Ammon's horn (tissue), 1 donor: ENCODE measurements at regions not wholly inside any gene's neighbourhood (a gene's known extent, or its start where the extent isn't known, plus 50 kb on each side); places are given as distances from the start of the nearest gene placed in this dataset.

ENCODE experiments used
- DNase-seq: peaks from one replicate; pipeline ENCODE4 v3.0.0-alpha.2; 2016; ENCODE audit warnings: low spot score

DNA sequence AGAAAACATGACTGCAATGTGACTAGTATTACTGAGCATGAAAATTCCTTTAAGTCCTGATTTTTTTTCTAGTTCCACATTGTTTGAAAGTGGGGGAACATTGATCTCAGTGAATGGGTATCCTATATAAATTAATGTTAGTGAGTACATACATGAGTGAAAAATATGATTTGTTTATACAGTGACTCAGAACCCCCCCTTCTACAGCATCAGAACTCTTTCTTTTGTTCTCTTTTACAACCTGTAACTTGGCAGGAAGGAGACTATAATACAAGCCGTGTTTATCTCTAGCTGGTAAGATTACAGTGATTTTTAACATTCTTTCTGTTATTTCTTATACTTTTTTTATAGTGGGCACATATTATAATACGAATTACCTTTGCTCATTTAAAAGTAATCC, 384.7 kb downstream of the PDCD6IP start:
- DNase-seq: no peak

DNA sequence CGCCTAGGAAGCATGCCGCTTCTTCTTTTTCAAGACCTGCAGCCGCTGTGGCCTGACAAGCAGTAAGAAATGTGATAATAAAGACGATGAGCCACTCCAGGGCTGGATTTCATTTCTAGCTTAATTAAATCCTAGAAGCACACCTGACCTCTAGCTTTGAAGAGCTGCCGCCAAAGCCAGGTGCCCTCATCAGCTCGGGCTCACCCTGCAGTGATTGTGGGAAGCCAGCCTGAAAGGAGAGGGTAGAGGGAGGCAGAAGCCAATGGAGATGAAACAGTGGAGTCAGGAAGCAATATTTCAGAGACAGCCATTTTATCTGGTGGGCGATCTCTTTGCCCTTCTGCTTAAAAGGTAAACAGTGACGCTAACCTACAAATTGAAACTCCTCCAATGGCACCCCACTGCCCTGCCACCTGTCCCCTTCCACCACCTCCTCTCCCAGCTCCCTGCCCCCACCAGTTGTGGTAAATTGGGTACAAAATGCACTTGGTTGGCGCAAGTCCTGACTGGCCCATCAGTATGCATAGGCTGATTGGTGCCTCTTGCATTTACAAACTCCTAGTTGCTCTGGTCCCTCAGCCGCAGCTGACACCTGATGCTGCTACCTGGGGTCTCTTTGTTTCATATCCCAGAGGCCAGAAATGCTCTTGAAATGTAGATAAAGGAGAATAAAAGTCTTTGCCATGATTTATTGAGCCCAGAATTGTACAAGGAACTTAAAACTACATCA, 385.3 kb downstream of the PDCD6IP start:
- DNase-seq: no peak

DNA sequence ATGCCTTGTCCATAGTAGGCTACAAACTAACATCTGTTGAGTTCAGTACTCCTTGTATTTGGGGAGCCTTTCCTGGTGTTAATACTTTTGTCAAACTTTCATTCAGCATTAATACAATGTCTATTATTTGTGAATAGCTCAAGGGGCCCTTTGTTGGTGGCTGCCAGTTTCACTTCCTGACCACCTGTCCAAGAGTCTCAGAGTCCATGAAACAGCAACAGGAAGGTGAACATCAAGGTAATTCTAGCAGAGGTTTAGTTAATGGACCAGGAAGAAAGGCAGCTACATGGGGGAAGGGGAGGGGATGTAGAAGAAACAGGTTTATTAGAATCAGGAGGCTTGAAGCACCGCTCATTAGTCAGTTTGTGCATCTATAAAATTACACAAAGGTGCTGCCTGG, 386.9 kb downstream of the PDCD6IP start:
- no peak for DNase-seq

DNA sequence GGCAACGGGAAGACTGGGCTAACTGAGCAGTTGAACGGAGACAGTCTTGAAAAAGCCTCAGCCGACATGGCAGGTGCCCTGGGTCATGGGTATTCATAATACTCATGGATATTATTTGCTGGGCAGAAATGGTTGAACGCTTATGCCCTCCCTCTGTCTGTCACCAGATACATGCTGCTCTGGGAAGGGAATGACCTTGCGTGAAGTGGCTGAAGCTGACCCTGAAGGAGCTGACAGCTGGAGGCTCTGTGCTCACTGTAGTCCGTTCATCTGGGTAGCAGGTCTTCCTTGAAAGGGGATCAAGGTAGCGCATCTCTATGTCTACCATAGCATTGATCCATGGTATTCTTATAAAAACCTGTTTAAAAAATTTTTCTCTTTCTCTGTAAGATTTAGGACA, 390.7 kb downstream of the PDCD6IP start:
- DNase-seq: no peak

DNA sequence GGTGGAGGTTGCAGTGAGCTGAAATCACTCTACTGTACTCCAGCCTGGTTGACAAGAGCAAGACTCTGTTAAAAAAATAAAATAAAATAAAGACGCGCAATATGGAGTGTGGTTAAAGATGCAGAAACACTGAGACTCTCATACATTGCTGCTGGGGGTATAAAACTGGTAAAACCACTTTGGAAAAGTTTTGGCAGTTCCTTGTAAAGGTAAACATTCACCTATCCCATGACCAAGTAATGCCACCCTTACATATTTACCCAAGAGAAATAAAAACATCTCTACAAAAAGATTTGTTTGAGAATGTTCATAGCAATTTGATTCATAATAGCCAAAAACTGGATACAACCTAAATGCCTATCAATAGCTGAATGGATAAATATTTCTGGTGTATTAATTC, 398.5 kb downstream of the PDCD6IP start:
- DNase-seq: no peak

DNA sequence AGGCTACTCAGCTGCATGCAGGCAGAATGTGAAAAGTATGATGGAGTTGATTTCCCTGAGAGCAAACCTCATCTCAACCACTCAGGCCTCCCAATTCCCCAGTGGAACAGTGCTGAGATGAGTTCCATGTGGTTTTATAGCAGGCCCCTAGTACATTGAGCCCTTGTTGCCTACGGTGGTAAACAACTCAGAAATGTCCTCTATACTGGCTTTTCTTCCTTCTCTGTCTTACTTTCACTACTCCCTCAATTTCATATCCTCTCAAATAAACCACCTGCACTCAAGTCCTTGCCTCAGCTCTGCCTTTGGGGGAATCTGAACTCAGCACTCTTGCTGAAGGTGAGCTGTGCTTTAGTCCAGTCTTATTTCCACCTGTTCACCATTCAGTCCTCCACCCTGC, 399.9 kb downstream of the PDCD6IP start:
- DNase-seq: no peak

DNA sequence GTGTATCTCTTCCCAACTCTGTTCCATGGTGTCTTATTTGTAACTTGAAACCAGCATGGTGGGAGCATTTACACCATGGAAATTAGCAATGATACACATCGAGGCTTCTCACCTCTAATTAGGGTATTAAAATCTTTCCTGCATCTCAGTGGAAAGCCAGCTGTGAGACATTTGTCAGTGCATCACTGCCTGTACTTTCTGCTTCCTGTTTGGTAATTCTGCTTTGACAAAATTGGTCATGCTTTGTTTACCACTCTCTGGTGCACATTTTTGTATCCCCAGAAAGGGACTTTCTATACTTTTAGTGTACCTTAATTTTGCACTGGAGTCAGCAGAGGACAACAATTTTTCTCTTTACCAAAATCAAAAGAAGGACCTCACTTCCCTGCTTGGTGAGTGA, 402.1 kb downstream of the PDCD6IP start:
- no peak for DNase-seq

DNA sequence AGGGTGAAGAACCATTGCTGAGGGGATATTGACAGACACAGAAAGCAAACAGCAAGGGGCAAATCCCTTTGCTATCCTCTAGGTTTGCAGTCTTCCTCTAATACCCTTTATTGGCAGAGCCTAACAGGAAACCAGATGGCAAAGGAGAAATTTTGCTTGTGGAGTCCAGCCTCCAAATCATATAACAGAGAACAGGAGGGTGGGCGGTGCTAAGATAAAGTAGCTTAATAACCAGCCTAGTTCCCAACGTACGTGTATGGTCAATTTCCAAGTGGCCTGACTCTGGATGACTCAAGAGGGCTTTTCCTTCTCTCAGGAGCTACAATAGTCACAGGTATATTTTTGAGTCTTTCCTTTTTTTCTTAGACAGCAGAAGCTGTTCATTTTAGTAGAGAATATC, 404.5 kb downstream of the PDCD6IP start:
- DNase-seq: no peak

DNA sequence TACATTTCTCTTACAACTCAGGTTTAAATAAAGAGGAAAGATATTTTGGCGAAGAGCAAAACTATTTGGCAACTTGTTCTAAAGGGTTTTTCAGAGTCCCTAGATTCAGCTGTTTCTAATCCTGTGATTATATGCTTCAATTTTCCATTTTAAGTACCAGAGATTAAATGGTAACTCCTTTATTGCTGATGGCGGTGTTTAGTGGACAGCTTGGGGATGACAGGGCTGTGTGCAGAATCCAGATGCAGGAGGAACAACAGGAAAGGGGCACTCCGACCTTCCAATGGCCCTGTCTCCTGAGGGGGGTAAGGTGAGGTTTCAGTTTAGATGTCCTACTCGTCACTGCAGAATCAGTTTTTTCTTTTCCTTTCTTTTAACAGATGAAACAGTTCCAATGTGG, 405.0 kb downstream of the PDCD6IP start:
- DNase-seq: no peak

DNA sequence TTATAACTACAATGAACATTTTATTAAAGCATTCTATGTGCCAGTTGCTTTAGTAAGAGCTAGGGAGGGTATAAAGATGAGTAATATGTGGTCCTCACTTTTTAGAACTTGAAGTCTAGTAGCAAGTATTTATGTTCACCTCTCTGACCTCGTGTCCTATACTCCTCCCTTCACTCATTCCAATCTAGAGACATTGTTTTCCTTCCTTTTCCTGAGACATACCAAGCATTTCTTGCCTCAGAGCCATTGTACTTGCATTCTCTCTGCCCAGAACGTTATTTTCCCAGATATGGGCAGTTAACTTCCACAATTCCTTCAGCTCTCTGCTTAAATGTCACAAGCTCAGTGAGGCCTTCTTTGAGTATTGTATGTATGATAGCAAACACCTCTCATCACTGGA, 408.6 kb downstream of the PDCD6IP start:
- no peak for DNase-seq

DNA sequence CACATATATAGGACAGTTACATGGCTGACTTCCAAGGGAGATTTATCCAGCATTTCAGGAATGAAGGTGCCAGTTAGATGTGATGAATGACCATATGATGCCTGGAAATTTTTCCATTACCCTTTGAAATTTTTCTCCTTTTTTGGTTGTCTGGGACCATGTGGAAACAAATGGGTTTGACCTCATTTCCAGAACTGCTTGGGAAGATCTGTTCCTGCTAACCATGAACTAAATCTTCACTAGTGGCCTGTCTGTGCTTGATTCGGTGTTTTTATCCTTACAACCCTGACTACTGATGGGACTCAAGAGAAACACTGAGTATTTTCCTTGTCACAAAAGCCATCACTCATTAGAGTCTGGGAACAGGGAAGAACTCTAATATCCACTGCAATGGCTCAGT, 409.4 kb downstream of the PDCD6IP start:
- DNase-seq: no peak

DNA sequence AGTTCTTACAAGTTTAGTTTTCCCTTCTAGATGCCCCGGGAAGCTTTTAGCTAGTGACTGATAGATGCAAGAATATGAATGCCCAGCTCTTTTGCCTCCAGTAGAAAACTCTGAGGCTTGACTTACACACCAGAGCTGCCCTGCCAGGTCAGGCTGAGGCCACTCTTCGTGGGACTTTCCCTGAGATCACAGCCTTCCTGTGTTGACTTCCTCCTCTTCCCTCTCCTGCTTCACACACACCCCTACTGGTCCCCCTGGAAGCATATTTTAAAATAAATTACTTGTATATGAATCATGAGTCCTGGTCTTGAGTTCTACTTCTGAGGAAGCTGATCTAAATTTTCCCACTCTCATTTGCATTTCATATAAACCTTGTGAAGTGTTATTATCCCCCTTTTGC, 413.7 kb downstream of the PDCD6IP start:
- DNase-seq: no peak

DNA sequence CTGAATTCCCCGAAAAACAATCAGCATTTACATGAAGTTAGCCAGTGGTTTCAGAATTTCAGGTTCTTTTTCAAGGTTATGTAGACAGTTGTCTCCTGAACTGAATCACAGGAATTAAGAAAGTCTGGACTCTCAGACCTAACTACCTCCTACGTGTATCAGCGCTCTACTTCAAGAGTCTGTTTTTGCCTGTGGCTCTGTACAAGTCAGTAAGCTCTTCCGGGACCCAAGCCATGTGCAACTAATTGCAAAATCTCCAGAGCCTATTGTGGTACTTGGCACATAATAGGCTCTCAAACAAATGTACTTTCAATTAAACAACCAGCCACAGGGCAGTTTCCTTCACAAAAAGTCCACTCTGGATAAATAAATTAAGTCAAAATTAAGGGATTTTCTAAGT, 414.2 kb downstream of the PDCD6IP start:
- DNase-seq: peak; percentile 71

DNA sequence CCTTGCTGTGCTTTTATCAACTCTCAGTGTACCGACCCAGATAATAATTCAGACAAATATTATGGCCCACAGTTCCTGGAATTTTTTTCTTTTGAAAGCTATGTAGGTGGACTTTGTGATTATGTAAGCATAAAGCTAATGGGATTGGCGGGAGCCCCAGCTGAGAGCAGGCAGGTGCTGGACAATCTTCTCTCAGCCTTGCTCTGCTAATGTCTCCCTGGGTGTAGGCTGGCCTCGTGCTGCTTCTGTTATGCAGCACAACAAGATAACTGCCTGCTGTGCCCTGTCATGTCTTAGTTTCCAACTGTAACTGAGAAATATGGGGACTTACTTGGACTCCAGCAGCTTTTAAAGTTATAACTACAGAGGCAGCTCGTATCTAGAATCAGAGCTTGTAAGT, 415.0 kb downstream of the PDCD6IP start:
- peak; percentile 7 for DNase-seq

DNA sequence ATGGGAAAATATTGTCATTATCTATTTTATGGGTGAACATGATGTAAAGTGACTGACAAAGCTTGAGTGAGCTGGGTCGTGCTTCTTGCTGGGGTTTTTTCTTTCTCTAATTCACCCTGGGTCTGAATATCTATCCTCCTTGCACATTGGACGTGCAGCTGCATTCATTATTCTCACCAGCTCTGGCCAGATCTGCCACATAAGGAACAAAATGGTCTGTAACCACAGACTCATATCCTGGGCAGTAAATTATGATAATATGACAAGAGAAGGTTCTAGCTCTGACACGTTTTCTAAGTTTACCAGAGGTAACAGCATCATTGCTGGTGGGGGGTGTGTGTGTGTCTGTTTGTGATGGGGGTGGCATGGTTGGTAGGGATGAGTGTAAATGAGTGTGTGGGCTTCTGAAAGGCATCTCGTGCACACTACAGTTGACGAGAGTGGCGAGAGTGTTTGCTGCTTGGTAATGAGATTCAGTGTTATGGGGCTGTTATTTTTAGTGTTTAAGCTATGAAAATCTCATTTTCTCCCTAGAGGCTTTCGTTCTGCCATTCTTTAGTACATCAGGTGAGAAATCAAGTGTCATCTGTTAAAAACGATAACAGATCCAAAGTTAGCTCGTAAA, 418.4 kb downstream of the PDCD6IP start:
- DNase-seq: no peak

DNA sequence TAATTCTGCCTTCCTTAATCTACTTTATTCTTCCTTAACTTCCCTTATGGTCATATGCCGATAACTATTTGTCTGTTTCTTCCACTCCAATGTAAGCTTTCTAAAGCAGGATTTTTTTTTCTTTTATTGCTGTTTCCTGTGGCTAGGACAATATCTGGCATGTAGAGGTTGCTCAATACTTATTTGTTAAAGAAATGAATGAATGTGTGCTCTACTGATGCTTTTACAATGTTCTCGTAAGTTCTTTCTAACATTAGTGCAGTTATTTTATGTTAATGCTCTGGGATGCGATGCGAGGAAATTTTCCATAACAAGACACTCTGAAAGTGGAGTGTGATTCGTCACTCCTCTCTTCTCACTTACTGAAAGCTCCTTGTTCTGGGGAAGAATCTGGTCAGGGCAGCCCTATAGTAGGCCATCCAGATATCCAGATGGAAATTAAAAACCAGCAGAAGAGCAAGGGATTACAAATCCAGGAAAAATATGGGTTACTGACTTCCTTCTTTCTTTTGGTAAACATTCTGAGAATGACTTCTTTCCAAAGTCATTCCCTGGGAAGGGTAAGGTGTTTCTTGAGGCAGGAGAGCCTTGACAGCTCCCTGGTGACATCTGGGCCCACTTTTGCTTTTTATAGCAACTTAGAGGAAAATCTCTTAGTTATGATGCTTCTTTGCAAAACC, 420.4 kb downstream of the PDCD6IP start:
- no peak for DNase-seq

DNA sequence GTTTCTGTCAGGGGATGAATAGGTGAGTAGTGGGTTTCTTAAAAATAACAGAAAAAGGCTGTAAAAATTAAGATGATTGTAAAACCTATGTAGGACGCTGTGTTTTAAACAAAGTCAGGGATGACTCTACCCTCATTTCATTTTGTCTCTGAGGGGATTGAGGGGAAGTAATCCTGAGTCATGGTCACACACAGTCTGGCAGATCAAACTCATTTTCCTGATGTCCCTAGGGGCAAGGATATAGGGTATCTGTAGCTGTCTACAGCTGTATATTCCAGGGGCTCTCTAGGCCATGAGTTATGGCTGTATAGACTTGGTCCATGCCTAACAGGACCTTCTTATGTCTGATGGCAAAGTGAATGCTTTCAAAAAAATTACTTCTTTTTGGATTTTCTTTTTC, 421.1 kb downstream of the PDCD6IP start:
- no peak for DNase-seq

DNA sequence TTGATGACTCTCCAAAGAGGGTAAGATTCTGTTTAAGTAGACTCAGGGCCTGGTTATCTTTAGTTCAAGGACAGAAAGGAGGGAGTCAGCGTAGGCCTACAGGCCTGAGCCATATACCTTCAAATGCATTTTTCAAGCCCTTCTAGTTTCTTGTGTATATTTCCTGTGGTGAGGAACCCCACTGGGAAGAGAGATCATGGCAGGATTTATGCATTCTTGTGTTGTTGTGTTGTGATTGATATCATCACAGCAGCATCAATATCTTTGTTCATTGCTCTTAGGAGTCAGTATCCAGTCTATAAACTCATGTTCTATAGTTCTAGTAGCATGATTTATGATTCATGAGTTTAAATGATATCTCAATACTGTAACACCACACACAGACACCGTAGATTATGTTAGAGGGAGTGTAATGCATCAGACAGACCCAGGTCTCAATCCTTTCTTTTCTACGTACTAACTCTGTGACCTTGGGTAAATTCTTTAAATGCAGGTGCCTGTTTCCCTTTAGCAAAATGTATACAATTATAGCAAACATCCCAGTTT, 427.5 kb downstream of the PDCD6IP start:
- DNase-seq: no peak

DNA sequence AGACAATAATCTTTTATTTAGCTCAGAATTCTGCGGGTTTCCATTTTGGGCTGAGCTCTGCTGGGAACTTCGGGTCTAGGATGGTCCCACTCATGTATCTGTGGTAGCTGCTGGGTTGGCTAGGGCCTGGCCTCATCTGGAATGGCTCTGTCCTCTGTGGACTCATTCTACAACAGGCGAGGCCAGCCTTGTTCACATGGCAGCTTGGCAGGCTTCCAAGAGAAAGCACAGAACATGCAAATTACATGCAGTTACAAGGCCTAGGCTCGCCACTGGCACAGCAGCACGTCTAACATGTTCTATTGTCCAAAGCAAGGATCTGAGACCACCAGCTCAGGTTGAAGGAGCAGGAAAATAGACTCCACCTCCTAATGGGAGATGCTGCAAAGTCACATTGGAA, 431.4 kb downstream of the PDCD6IP start:
- no peak for DNase-seq

DNA sequence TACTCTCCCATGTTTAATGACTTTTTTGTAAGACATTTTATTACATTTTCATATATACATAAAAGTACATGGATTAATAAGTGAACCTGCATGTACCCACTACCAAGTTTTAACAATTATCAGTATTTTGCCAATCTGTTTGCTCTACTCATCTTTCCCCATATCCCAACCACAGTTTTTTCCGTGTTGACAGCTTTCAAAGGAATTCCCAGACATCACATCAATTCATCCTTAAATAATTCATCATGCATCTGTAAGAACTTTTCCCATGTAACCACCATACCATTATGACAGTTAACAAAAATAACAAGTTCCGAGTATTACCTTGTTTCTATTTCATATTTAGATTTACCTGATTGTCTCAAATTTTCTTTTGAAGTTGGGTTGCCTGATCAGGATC, 436.7 kb downstream of the PDCD6IP start:
- no peak for DNase-seq

DNA sequence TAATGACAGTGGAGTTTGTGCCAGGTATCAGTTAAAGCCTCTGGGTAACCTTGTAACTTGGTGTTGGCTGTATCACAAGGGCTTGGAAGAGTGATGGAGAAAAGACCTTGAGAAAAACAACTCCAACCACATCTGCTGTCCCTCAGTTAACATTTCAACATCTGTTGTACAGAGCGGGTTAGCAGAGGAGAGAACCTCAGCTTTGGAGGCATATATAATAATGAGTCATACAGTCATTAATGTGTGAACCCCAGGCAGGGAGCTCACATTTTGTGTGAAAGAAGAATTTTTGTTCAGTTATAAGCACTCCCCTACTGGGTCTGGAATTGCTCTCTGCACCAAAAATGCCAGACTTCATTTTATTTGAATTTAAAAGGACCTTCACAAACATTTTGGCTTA, 439.5 kb downstream of the PDCD6IP start:
- DNase-seq: no peak

DNA sequence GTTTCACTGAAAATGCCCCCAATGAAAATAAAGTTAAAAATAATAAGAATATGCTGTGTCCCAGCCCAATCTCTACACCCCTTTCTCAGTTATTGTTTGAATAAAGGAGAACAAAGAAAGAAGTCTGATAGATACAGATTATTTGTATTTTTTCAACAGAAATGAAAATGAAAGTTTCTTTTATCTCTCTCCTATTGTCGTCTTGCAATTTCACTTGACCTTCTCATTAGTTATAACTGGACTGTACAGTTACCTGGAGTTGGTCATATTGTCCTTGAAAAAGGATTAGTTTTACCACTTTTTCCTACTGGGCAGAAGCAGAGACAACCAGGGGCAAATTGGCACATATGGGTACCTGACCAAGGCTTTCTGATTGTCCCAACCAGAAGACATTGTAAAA, 440.0 kb downstream of the PDCD6IP start:
- no peak for DNase-seq

DNA sequence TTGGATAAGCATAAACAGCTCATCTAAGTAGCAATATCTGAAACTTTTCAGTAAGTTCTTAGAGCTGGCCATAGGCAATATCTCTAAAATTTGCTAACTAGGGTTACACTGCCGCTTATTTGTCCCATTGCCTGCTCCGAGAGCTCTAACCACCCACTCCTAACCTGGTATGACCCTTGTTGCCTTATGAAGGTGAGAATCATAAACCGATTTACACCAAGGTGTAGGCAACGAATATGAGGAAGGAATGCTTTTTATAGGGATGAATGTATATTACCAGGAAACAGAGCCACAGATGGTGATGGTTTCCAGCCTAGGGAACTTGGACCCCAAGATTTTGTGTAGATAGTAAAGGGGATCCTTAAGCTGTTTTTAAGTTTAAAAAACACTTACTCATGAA, 440.9 kb downstream of the PDCD6IP start:
- no peak for DNase-seq
